HG02852 (cell line): ENCODE measurements at regions not wholly inside any gene's neighbourhood (a gene's known extent, or its start where the extent isn't known, plus 50 kb on each side); places are given as distances from the start of the nearest gene placed in this dataset.

Experiments used
- ATAC-seq: cut with Tn5 transposase; IDR thresholded peaks from one replicate; pipeline ENCODE4 v1.9.1; 2021; ENCODE audit warnings: mild to moderate bottlenecking, moderate library complexity; ENCODE audit not compliant: unreplicated experiment

DNA sequence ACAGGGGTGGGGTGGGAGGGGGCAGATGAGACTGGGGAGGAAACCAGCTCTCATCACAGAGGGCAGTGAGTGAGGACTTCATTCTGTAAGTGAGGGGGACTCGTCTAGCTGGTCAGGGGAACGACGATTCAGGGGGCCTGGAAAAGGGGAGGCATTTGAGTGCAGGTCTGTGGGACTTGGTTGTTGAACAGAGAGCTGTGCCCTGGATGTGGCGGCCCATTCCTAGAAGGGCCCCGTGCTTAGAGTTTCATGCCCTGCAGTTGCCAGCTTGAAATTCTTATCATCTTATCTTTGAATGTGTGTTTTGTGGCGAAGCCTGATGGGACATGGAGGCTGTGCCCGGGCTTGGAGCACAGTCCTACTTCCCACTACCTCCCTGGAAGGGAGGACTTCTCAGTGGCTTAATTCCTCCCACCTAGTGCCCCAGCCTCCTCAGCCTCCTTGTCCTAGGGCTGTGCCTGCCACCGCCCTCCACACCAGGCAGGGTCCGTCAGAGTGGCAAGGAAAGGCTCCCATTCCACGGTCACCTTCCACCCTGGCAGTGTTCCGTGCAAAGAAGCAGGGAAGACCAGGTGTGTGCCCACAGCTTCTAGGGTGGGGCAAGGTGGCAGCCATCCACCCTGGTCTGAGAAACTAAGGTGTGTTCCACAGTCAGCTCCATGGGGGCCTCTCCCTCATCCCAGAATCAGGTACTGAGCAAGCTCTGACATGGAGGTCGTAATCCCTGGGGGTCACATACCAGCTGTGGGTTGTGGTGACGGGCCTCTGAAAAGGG, 59.7 kb upstream of the LMO1 start:
- no peak for ATAC-seq

DNA sequence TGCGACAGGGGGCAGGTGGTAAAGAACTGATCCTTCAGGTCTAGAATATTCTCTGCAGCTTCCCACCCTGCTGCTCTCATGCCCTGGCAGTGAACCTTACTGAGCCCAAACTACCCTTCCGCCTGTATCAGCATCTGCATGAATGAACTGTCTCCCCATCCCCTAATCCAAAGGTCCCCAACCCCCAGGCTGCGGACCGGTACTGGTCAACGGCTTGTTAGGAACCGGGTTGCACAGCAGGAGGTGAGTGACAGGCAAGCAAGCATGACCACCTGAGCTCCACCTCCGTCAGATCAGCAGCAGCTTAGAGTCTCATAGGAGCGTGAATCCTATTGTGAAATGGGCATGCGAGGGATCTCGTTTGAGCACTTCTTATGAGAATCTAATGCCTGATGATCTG, 58.2 kb upstream of the LMO1 start:
- no peak for ATAC-seq

- ATAC-seq: no peak
These were observed 56.4 kb upstream of the LMO1 start for GRCh38 chr11:8320076-8320475.

GRCh38 chr11:8318536-8318935, 54.9 kb upstream of the LMO1 start:
- ATAC-seq: no peak

- ATAC-seq: no peak
These were observed 53.5 kb upstream of the LMO1 start for GRCh38 chr11:8317159-8317558.

- ATAC-seq: no peak
These were observed 52.3 kb upstream of the LMO1 start for GRCh38 chr11:8315954-8316353.

- no peak for ATAC-seq
These were observed 51.8 kb upstream of the LMO1 start for GRCh38 chr11:8315463-8315862.

- no peak for ATAC-seq
These were observed 51.2 kb upstream of the LMO1 start for GRCh38 chr11:8314916-8315315.

DNA sequence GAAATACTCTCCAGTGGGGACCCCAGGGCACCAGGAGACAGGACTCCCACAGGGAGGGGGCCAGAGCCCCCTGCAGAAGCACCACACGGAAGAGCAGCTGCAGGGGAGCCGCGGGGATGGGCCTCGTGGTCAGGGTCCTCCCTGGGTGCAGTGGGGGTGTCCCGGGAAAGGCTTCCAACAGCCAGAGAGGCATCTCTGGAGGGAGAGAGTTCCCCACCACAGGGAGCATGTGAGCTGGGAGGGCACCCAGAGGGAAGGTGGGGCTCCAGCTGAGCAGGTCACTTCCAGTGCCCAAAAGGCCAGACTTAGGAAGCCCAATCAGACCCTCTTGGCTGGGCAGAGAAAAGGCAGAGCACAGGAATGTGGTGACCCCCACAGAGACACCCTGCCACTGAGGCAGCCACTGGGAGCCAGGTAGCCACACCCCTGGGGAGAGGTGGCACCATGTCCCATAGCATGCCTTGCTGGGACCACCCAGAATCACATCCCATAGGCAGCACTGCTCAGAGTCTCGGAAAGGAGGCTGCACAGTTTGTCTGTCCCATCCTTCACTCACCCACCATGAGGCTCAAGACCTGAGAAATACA, 49.9 kb upstream of the LMO1 start:
- no peak for ATAC-seq
